Fibroblast of lung (primary cell): ENCODE measurements at regions not wholly inside any gene's neighbourhood (a gene's known extent, or its start where the extent isn't known, plus 50 kb on each side); places are given as distances from the start of the nearest gene placed in this dataset.

ENCODE experiments used
- DNase-seq, 2 donors: peaks; one replicate each; pipeline versions ENCODE4 v3.0.0 to v3.0.0-alpha.2; 2010; ENCODE audit warnings: low read depth in 2 of 2
- H2AFZ ChIP-seq: 2 replicates; pipeline ENCODE4 v1.5.1; 2012; ENCODE audit warnings: low read length, control low read depth, inconsistent platforms
- H3K27ac ChIP-seq: 2 replicates; pipeline ENCODE4 v1.5.1; 2011; ENCODE audit warnings: low read length, control low read depth; ENCODE audit not compliant: insufficient read depth
- H3K27me3 ChIP-seq: 2 replicates; pipeline ENCODE4 v1.5.1; 2011; ENCODE audit warnings: mild to moderate bottlenecking, low read length; ENCODE audit not compliant: control insufficient read depth, insufficient read depth
- H3K36me3 ChIP-seq: 2 replicates; pipeline ENCODE4 v1.5.1; 2011; ENCODE audit warnings: low read length; ENCODE audit not compliant: control insufficient read depth, insufficient read depth
- H3K4me1 ChIP-seq: 2 replicates; pipeline ENCODE4 v1.5.1; 2011; ENCODE audit warnings: low read length; ENCODE audit not compliant: control insufficient read depth, insufficient read depth; ENCODE audit errors: extremely low read depth
- H3K4me2 ChIP-seq: 2 replicates; pipeline ENCODE4 v1.5.1; 2011; ENCODE audit warnings: low read length, control low read depth; ENCODE audit not compliant: insufficient read depth; ENCODE audit errors: extremely low read depth
- H3K4me3 ChIP-seq, 4 experiments: fragments of 200-600 bp in 1 of 4; sonication (generic) in 1 of 4; replicated peaks in 1 of 4; 2 replicates each; pipeline ENCODE4 v1.5.1; 2011 to 2016; ENCODE audit warnings: low read length in 4 of 4, low read depth in 3 of 4, mild to moderate bottlenecking in 3 of 4, control low read depth in 2 of 4, inconsistent platforms in 1 of 4, mixed read lengths in 1 of 4; ENCODE audit not compliant: insufficient read depth in 1 of 4; ENCODE audit errors: control extremely low read depth in 1 of 4
- H3K79me2 ChIP-seq: 2 replicates; pipeline ENCODE4 v1.5.1; 2012; ENCODE audit warnings: mild to moderate bottlenecking, low read length, inconsistent platforms; ENCODE audit not compliant: control insufficient read depth, insufficient read depth
- H3K9ac ChIP-seq: 2 replicates; pipeline ENCODE4 v1.5.1; 2011; ENCODE audit warnings: mild to moderate bottlenecking, low read length, control low read depth; ENCODE audit not compliant: insufficient read depth
- H3K9me3 ChIP-seq: 2 replicates; pipeline ENCODE4 v1.5.1; 2012; ENCODE audit warnings: low read depth, low read length; ENCODE audit not compliant: control insufficient read depth, insufficient read depth
- H4K20me1 ChIP-seq: 2 replicates; pipeline ENCODE4 v1.5.1; 2011; ENCODE audit warnings: low read length; ENCODE audit not compliant: control insufficient read depth, insufficient read depth; ENCODE audit errors: extremely low read depth
- CTCF ChIP-seq, 2 donors: IDR thresholded peaks in 1 of 2; conservative IDR thresholded peaks in 1 of 2; 1 replicate in 1 of 2; 2 replicates in 1 of 2; pipeline ENCODE4 v1.5.1; 2011 to 2012; ENCODE audit warnings: low read length in 2 of 2, control low read depth in 1 of 2, inconsistent platforms in 1 of 2, low read depth in 1 of 2, mild to moderate bottlenecking in 1 of 2
- EZH2 ChIP-seq: IDR thresholded peaks from 2 replicates; pipeline ENCODE4 v1.5.1; 2012; ENCODE audit warnings: low read length, control low read depth, mild to moderate bottlenecking; ENCODE audit errors: missing control alignments

- DNase-seq = no peak
- Histone ChIP-seq H3K4me2 (no peak overlapping the region), H3K27me3 (no peaks in the 10 kb centered on the region), H3K36me3 (no peaks in the 10 kb centered on the region), H3K9me3 (no peaks in the 10 kb centered on the region), H4K20me1 (no peaks in the 10 kb centered on the region), H3K4me3 (no peak overlapping the region), H3K27ac (no peak overlapping the region), H2AFZ (no peak overlapping the region), H3K79me2 (no peaks in the 10 kb centered on the region), H3K4me1 (no peaks in the 10 kb centered on the region), H3K9ac (no peak overlapping the region)
- TF ChIP-seq CTCF (conservative IDR thresholded peaks at IDR 0.05 in 1 of 2, IDR thresholded peaks at IDR 0.05 in 1 of 2; ENCODE audit: low read depth in 1 of 2, low read length in 2 of 2) (no peak), EZH2 (no peak)
Measured at GRCh38 chr6:143605906-143606521, 71.8 kb upstream of the PHACTR2 start.

- H3K79me2 ChIP-seq = no peaks in the 10 kb centered on the region
- H3K27ac ChIP-seq = no peak overlapping the region
- no peak overlapping the region for H2AFZ ChIP-seq
- H4K20me1 ChIP-seq = no peaks in the 10 kb centered on the region
- no peak overlapping the region for H3K4me2 ChIP-seq
- H3K36me3 ChIP-seq = no peaks in the 10 kb centered on the region
- H3K4me3 ChIP-seq = no peak overlapping the region
- TF ChIP-seq EZH2 = no peak
- TF ChIP-seq CTCF (conservative IDR thresholded peaks at IDR 0.05 in 1 of 2, IDR thresholded peaks at IDR 0.05 in 1 of 2; ENCODE audit: low read depth in 1 of 2, low read length in 2 of 2) = no peak
- DNase-seq = no peak
- H3K9me3 ChIP-seq = no peaks in the 10 kb centered on the region
- H3K9ac ChIP-seq = no peak overlapping the region
- H3K4me1 ChIP-seq = no peaks in the 10 kb centered on the region
- no peaks in the 10 kb centered on the region for H3K27me3 ChIP-seq
Measured at GRCh38 chr6:143603455-143603854, 74.3 kb upstream of the PHACTR2 start.

- H3K27ac ChIP-seq = no peak overlapping the region
- no peaks in the 10 kb centered on the region for H3K36me3 ChIP-seq
- no peaks in the 10 kb centered on the region for H3K79me2 ChIP-seq
- no peaks in the 10 kb centered on the region for H3K9me3 ChIP-seq
- DNase-seq = no peak
- no peak overlapping the region for H3K4me3 ChIP-seq
- no peak overlapping the region for H2AFZ ChIP-seq
- H3K4me1 ChIP-seq = peaks cover under 1% of the 10 kb centered on the region
- H3K9ac ChIP-seq = no peak overlapping the region
- TF ChIP-seq EZH2 = no peak
- no peak for TF ChIP-seq CTCF (conservative IDR thresholded peaks at IDR 0.05 in 1 of 2, IDR thresholded peaks at IDR 0.05 in 1 of 2; ENCODE audit: low read depth in 1 of 2, low read length in 2 of 2)
- H3K27me3 ChIP-seq = no peaks in the 10 kb centered on the region
- no peaks in the 10 kb centered on the region for H4K20me1 ChIP-seq
- no peak overlapping the region for H3K4me2 ChIP-seq
Measured at GRCh38 chr6:143601504-143601903, 76.3 kb upstream of the PHACTR2 start.
